ENCODE measurements at regions not wholly inside any gene's neighbourhood (a gene's known extent, or its start where the extent isn't known, plus 50 kb on each side); places are given as distances from the start of the nearest gene placed in this dataset.

DNA sequence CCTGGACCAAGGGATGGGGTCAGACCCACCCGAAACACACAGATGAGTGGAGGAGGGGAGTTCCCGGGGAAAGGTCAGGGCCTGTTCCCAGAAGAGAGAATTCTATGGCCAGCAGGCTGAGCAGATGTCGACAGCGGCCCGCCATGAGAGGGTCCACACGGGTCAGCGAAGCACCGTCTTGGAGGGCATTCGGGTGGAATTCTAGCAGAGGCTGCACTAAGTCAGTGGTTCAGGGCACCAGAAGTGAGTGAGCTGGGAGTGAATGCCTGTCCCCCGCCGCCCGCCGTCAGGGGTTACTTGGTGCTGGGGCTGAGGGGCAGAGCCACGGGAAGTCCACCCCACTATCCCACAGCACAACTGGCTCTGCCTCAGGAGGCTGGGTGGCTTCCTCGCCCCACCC lies 96.2 kb upstream of the VSTM2B start:
- TF ChIP-seq, protein P1, sequence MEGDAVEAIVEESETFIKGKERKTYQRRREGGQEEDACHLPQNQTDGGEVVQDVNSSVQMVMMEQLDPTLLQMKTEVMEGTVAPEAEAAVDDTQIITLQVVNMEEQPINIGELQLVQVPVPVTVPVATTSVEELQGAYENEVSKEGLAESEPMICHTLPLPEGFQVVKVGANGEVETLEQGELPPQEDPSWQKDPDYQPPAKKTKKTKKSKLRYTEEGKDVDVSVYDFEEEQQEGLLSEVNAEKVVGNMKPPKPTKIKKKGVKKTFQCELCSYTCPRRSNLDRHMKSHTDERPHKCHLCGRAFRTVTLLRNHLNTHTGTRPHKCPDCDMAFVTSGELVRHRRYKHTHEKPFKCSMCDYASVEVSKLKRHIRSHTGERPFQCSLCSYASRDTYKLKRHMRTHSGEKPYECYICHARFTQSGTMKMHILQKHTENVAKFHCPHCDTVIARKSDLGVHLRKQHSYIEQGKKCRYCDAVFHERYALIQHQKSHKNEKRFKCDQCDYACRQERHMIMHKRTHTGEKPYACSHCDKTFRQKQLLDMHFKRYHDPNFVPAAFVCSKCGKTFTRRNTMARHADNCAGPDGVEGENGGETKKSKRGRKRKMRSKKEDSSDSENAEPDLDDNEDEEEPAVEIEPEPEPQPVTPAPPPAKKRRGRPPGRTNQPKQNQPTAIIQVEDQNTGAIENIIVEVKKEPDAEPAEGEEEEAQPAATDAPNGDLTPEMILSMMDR (conservative IDR thresholded peaks at IDR 0.05; ENCODE audit: control insufficient read depth, insufficient read depth, low read depth, low read length): no peak
- no peak for DNase-seq (ENCODE audit: low read depth)
- no peak overlapping the region for H3K4me3 ChIP-seq (ENCODE audit: control insufficient read depth, low read depth, low read length)

DNA sequence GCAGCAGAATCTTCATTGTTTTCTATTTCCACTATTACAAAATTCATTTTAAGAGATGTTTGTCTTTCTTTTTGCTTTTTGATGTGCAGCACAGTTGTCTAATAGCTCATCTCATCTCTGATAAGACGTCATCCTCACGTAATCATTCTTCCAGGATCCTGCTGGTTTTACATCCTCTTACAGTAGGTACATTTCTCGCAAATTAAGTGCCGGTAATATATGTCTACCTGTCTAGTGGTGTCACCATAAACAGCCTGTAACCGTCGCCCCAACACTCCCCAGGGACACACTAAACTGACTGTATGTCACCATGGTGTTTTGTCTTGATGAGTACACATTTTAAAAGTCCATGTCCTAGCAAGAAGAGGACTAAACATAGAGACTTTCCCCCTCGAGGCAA lies 94.5 kb upstream of the VSTM2B start:
- TF ChIP-seq, protein P1 (conservative IDR thresholded peaks at IDR 0.05; ENCODE audit: control insufficient read depth, insufficient read depth, low read depth, low read length): no peak
- DNase-seq (ENCODE audit: low read depth): no peak
- no peak overlapping the region for H3K4me3 ChIP-seq (ENCODE audit: control insufficient read depth, low read depth, low read length)

DNA sequence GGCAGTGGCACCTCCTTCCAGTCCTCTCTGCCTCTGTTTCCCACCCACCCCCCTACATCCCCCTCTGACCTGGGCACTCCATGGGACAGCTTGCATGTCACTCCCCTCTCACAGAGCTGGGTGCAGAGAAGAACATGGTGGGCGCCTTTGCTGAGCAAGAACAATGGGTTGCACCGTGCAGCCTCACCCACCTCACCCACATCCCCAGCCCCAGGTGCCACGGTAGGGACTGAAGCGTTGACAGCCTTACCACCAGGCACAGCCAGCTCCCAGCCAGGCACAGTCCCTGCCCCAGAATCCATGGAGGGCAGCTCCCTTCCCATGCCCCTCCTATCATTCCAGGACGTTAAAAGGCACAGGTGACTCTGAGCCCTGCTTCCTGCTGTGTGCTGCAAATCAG lies 93.1 kb upstream of the VSTM2B start:
- TF ChIP-seq, protein P1 (conservative IDR thresholded peaks at IDR 0.05; ENCODE audit: control insufficient read depth, insufficient read depth, low read depth, low read length): no peak
- DNase-seq (ENCODE audit: low read depth): no peak
- H3K4me3 ChIP-seq (ENCODE audit: control insufficient read depth, low read depth, low read length): no peak overlapping the region

DNA sequence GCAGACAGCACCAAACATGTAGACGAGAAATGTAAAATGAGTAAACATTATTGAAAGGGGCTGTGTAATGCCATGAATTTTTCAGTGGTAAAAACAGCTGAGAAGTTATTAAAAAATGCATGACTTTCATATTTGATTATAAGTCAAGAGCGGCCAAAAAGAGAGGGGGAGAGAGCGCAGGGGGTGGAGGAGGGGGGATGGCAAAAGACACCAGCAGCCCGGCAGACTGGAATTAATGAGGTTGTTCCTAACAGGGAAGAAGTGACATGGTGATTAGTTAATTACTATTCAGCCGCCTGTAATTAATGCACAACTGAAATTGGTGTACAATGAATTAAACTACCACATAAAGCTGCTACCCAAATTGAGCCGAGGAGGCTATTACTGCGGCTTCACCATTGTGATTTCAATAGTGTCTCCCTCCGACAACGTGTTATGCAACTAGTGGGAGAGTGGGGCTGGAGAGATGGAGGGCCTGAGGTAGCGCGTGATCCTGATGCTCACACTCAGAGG lies 89.1 kb upstream of the VSTM2B start:
- H3K4me3 ChIP-seq (ENCODE audit: control insufficient read depth, low read depth, low read length): no peak overlapping the region
- DNase-seq (ENCODE audit: low read depth): no peak
- TF ChIP-seq, protein P1 (conservative IDR thresholded peaks at IDR 0.05; ENCODE audit: control insufficient read depth, insufficient read depth, low read depth, low read length): no peak

DNA sequence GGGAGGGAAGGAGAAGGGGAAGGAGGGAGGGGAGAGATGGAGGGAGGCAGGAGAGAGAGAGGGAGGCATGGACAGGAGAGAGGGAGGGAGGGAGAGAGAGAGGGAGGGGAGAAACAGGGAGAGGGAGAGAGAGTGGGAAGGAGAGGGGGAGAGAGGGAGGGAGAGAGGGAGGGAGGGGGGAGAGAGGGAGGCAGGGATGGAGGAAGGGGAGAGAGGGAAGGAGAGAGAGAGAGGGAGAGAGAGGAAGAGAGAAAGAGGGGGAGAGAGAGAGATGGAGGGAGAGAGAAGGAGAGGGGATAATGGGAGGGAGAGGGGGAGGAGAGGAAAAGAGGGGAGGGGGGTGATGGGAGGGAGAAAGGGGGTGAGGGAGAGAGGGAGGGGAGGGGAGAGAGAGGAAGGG lies 86.8 kb upstream of the VSTM2B start:
- DNase-seq (ENCODE audit: low read depth): no peak
- no peak overlapping the region for H3K4me3 ChIP-seq (ENCODE audit: control insufficient read depth, low read depth, low read length)

DNA sequence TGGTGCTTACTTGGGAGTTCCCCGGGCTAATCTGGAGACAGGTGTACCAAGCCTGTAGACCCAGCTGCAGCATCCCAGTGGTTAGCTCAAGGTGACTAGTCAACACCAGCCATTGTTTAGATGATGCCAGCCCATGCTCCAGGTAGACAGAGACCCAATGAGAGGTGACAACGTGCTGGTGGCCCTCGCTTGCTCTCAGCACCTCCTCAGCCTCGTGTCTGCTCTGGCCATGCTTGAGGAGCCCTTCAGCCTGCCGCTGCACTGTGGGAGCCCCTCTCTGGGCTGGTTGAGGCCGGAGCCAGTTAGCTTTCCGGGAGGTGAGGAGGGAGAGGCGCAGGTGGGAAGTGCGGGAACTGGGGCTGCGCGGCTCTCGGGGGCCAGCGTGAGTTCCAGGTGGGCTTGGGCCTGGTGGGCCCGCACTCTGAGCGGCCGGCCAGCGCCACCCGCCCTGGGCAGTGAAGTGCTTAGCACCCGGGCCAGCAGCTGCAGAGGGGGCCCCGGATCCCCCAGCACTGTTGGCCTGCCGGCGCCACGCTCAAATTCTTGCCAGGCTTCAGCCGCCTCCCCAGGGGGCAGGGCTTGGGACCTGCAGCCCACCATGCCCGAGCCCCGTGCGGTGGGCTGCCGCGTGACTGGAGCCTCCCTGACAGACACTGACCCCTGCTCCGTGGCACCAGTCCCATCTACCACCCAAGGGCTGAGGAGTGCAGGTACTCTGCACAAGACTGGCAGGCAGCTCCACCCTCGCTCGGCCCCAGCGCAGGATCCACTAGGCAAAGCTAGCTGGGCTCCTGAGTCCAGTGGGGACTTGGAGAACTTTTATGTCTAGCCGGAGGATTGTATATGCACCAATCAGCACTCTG lies 85.9 kb upstream of the VSTM2B start:
- no peak for DNase-seq (ENCODE audit: low read depth)
- H3K4me3 ChIP-seq (ENCODE audit: control insufficient read depth, low read depth, low read length): no peak overlapping the region
- TF ChIP-seq, protein P1 (conservative IDR thresholded peaks at IDR 0.05; ENCODE audit: control insufficient read depth, insufficient read depth, low read depth, low read length): no peak

More for the DNA sequence above, 86.8 kb upstream of the VSTM2B start:
- TF ChIP-seq, protein P1 (conservative IDR thresholded peaks at IDR 0.05; ENCODE audit: control insufficient read depth, insufficient read depth, low read depth, low read length): no peak
